ENCODE measurements at regions not wholly inside any gene's neighbourhood (a gene's known extent, or its start where the extent isn't known, plus 50 kb on each side); places are given as distances from the start of the nearest gene placed in this dataset.

- H3K4me1 ChIP-seq (ENCODE audit: control insufficient read depth in 4 of 4, insufficient read depth in 4 of 4, low read length in 3 of 4) = no peaks in the 10 kb centered on the region
- no peak overlapping the region for H3K9ac ChIP-seq (ENCODE audit: low read depth in 1 of 2, low read length in 2 of 2)
- no peaks in the 10 kb centered on the region for H3K9me3 ChIP-seq (ENCODE audit: control insufficient read depth in 4 of 4, low read length in 3 of 4)
- TF ChIP-seq EGR1 (IDR thresholded peaks at IDR 0.05; ENCODE audit: low read depth in 2 of 2) (no peak), TAF1 (conservative IDR thresholded peaks at IDR 0.05) (no peak), YY1 (IDR thresholded peaks at IDR 0.05) (no peak), HNF4A (conservative IDR thresholded peaks at IDR 0.05) (no peak), RAD21 (IDR thresholded peaks at IDR 0.05) (no peak), SP1 (IDR thresholded peaks at IDR 0.05) (no peak), HNF4G (IDR thresholded peaks at IDR 0.05) (no peak), MAX (IDR thresholded peaks at IDR 0.05) (no peak)
- no peak for DNase-seq (ENCODE audit: low spot score)
- no peak overlapping the region for H3K27ac ChIP-seq (ENCODE audit: low read depth in 1 of 2, low read length in 2 of 2)
- no peaks in the 10 kb centered on the region for H3K27me3 ChIP-seq (ENCODE audit: control insufficient read depth in 4 of 4, insufficient read depth in 4 of 4, low read length in 3 of 4)
- WGBS = 90% methylated on average over 8 of the region's 8 CpGs
- no peaks in the 10 kb centered on the region for H3K36me3 ChIP-seq (ENCODE audit: control insufficient read depth in 4 of 4, insufficient read depth in 3 of 4, low read depth in 1 of 4, low read length in 3 of 4)
- H3K4me3 ChIP-seq (ENCODE audit: low read depth in 1 of 3, low read length in 3 of 3) = no peak overlapping the region
These were observed 66.8 kb upstream of the CXCL14 start for GRCh38 chr5:135645336-135646180.

- no peaks in the 10 kb centered on the region for H3K9me3 ChIP-seq (ENCODE audit: control insufficient read depth in 4 of 4, low read length in 3 of 4)
These were observed 66.0 kb upstream of the CXCL14 start for GRCh38 chr5:135644816-135645215.

More at GRCh38 chr5:135644816-135645215, 66.0 kb upstream of the CXCL14 start:
- H3K4me3 ChIP-seq (ENCODE audit: low read depth in 1 of 3, low read length in 3 of 3) = no peak overlapping the region
- no peak for TF ChIP-seq RAD21 (IDR thresholded peaks at IDR 0.05)
- no peak for TF ChIP-seq TAF1 (conservative IDR thresholded peaks at IDR 0.05)
- no peak for TF ChIP-seq REST (IDR thresholded peaks at IDR 0.05)
- TF ChIP-seq EGR1 (IDR thresholded peaks at IDR 0.05; ENCODE audit: low read depth in 2 of 2) = no peak
- TF ChIP-seq ATF3 (IDR thresholded peaks at IDR 0.05) = no peak
- TF ChIP-seq ZBTB33 (IDR thresholded peaks at IDR 0.05) = no peak
- TF ChIP-seq SP1 (IDR thresholded peaks at IDR 0.05) = no peak
- no peak for TF ChIP-seq NR2F2 (IDR thresholded peaks at IDR 0.05)
- no peak overlapping the region for H3K9ac ChIP-seq (ENCODE audit: low read depth in 1 of 2, low read length in 2 of 2)
- no peak for DNase-seq (ENCODE audit: low spot score)
- H3K4me1 ChIP-seq (ENCODE audit: control insufficient read depth in 4 of 4, insufficient read depth in 4 of 4, low read length in 3 of 4) = no peaks in the 10 kb centered on the region
- WGBS = 96% methylated on average over 6 of the region's 6 CpGs
- H3K27me3 ChIP-seq (ENCODE audit: control insufficient read depth in 4 of 4, insufficient read depth in 4 of 4, low read length in 3 of 4) = no peaks in the 10 kb centered on the region
- H3K36me3 ChIP-seq (ENCODE audit: control insufficient read depth in 4 of 4, insufficient read depth in 3 of 4, low read depth in 1 of 4, low read length in 3 of 4) = no peaks in the 10 kb centered on the region
- H3K27ac ChIP-seq (ENCODE audit: low read depth in 1 of 2, low read length in 2 of 2) = no peak overlapping the region

All from liver (tissue), 7 donors.